ENCODE measurements at regions not wholly inside any gene's neighbourhood (a gene's known extent, or its start where the extent isn't known, plus 50 kb on each side); places are given as distances from the start of the nearest gene placed in this dataset.

DNA sequence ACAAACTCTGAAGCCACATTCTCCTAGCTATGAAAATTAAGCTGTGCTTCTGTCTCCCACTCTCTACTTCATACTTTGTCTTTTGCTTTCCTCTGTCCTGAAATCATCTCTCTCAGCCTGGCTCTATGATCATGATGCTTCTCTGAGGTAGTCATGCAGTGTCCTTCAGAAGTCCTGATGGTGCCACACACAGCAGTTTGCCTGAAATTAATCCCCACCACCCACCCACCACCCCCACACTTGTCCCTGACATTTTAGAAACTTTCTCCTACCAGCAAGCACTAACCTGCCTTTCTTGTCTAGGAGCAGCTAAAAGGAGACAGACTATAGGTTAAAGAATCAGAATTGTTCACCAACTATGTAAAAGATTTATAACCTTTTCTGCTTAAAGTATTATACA, 282.2 kb upstream of the FAM174A start:
- Mint-ChIP-seq H3K4me3 (no peak overlapping the region), H3K9me3 (no peaks in the 10 kb centered on the region), H3K27me3 (no peaks in the 10 kb centered on the region), H3K4me1 (no peaks in the 10 kb centered on the region), H3K36me3 (ENCODE audit: low read depth) (no peaks in the 10 kb centered on the region), H3K27ac (no peak overlapping the region)
- ChIA-PET POLR2A (no interaction called here), CTCF (no interaction called here)
- DNase-seq, result no peak

- H3K4me3 Mint-ChIP-seq, result no peak overlapping the region
- no peaks in the 10 kb centered on the region for H3K9me3 Mint-ChIP-seq
- CTCF ChIA-PET, result no interaction called here
- no peaks in the 10 kb centered on the region for H3K36me3 Mint-ChIP-seq (ENCODE audit: low read depth)
- no peak for DNase-seq
- H3K27me3 Mint-ChIP-seq, result no peaks in the 10 kb centered on the region
- POLR2A ChIA-PET, result no interaction called here
- H3K4me1 Mint-ChIP-seq, result no peaks in the 10 kb centered on the region
- H3K27ac Mint-ChIP-seq, result no peak overlapping the region
These were observed 283.1 kb upstream of the FAM174A start for GRCh38 chr5:100252037-100252436.

DNA sequence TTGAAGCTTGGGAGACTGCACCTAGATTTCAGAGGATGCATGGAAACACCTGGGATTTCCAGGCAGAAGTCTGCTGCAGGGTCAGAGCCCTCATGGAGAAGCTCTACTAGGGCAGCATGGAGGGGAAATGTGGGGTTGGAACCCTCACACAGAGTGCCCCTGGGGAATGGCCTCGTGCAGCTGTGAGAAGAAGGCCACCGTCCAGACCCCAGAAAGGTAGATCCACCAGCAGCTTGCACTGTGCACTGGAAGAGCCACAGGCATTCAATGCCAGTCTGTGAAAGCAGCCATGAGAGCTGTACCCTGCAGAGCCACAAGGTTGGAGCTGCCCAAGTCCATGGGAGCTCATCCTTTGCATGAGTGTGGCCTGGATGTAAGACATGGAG, 285.3 kb upstream of the FAM174A start:
- Mint-ChIP-seq H3K36me3 (ENCODE audit: low read depth) (no peaks in the 10 kb centered on the region), H3K27me3 (no peaks in the 10 kb centered on the region), H3K4me1 (no peaks in the 10 kb centered on the region), H3K4me3 (no peak overlapping the region), H3K27ac (no peak overlapping the region), H3K9me3 (no peaks in the 10 kb centered on the region)
- CTCF ChIA-PET, result no interaction called here
- POLR2A ChIA-PET, result no interaction called here
- DNase-seq, result no peak

DNA sequence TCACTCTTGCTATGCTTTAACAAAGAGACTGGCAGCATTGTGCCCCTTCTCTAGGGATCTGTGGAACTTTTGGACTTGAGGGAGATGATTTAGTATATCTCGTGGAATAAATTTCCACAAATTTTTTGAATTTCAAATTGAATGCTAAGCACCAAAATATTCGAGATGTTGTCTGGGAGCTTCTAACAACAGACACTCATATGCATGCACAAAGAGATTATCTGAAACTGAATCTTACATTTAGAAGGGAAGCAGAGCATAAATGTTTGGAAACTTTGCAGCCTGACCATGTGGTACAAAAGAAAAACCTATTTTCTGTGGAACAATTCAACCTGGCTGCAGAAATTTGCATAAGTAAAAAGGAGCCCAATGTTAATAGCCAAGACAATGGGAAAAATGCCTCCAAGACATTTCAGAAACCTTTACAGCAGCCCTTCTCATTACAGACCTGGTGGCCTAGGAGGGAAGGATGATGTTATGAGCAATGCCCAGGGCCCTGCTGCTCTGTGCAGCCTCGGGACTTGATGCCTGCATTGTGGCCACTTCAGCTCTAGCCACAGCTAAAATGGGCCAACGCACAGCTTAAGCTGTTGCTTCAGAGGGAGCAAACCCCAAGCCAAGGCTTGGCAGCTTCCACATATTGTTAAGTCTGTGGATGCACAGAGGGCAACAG, 285.8 kb upstream of the FAM174A start:
- Mint-ChIP-seq H3K4me3 (no peak overlapping the region), H3K4me1 (no peaks in the 10 kb centered on the region), H3K9me3 (no peaks in the 10 kb centered on the region), H3K36me3 (ENCODE audit: low read depth) (no peaks in the 10 kb centered on the region), H3K27ac (no peak overlapping the region), H3K27me3 (no peaks in the 10 kb centered on the region)
- no peak for DNase-seq
- POLR2A ChIA-PET, result no interaction called here
- CTCF ChIA-PET, result no interaction called here

GRCh38 chr5:100232736-100233135, 302.4 kb upstream of the FAM174A start:
- POLR2A ChIA-PET, result no interaction called here
- Mint-ChIP-seq H3K27me3 (no peaks in the 10 kb centered on the region), H3K4me1 (no peaks in the 10 kb centered on the region), H3K4me3 (no peak overlapping the region), H3K9me3 (no peaks in the 10 kb centered on the region), H3K36me3 (ENCODE audit: low read depth) (no peaks in the 10 kb centered on the region), H3K27ac (no peak overlapping the region)
- DNase-seq, result no peak
- CTCF ChIA-PET, result no interaction called here

- no peaks in the 10 kb centered on the region for H3K9me3 Mint-ChIP-seq
- no peak overlapping the region for H3K27ac Mint-ChIP-seq
- H3K27me3 Mint-ChIP-seq, result no peaks in the 10 kb centered on the region
- ChIA-PET POLR2A (no interaction called here), CTCF (no interaction called here)
- H3K36me3 Mint-ChIP-seq (ENCODE audit: low read depth), result no peaks in the 10 kb centered on the region
- H3K4me1 Mint-ChIP-seq, result no peaks in the 10 kb centered on the region
- H3K4me3 Mint-ChIP-seq, result no peak overlapping the region
- DNase-seq, result no peak
These were observed 346.4 kb upstream of the FAM174A start for GRCh38 chr5:100188778-100189177.

DNA sequence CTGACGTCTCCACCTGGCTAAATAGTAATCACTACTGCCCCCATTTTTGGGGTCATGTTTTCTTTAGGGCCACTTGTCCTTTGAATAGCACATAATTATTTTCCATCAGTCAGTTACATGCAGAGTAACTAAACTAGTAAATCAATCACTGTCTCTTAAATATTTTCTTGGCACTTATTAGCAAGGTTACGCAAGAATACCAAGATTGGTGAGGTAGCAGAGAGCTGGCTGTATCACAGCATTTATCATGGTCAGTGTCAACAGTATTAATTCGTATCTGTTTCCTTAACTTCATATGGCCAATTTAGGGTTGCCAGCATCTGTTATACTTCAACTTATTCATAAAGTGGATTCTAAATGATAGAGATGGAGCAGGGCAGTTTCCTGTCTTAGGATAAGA, 346.8 kb upstream of the FAM174A start:
- CTCF ChIA-PET, result no interaction called here
- Mint-ChIP-seq H3K27ac (no peak overlapping the region), H3K4me1 (no peaks in the 10 kb centered on the region)

GRCh38 chr5:100186181-100186580, 349.0 kb upstream of the FAM174A start:
- no peaks in the 10 kb centered on the region for H3K36me3 Mint-ChIP-seq (ENCODE audit: low read depth)
- POLR2A ChIA-PET, result no interaction called here

More for the DNA sequence above, 346.8 kb upstream of the FAM174A start:
- H3K36me3 Mint-ChIP-seq (ENCODE audit: low read depth), result no peaks in the 10 kb centered on the region
- POLR2A ChIA-PET, result interaction anchor here (0.6 kb wide), 1 partner anchor 1266 kb away, joined by 4 read pairs; no protein-coding TSS in a partner anchor
- no peak overlapping the region for H3K4me3 Mint-ChIP-seq
- H3K9me3 Mint-ChIP-seq, result no peaks in the 10 kb centered on the region
- no peak for DNase-seq
- H3K27me3 Mint-ChIP-seq, result no peaks in the 10 kb centered on the region

GRCh38 chr5:100182402-100182801, 352.8 kb upstream of the FAM174A start:
- Mint-ChIP-seq H3K27ac (no peak overlapping the region), H3K4me3 (no peak overlapping the region), H3K4me1 (no peaks in the 10 kb centered on the region), H3K27me3 (no peaks in the 10 kb centered on the region), H3K36me3 (ENCODE audit: low read depth) (no peaks in the 10 kb centered on the region), H3K9me3 (no peaks in the 10 kb centered on the region)
- ChIA-PET POLR2A (no interaction called here), CTCF (no interaction called here)
- no peak for DNase-seq

More at GRCh38 chr5:100186181-100186580, 349.0 kb upstream of the FAM174A start:
- H3K4me3 Mint-ChIP-seq, result no peak overlapping the region
- CTCF ChIA-PET, result no interaction called here
- H3K9me3 Mint-ChIP-seq, result no peaks in the 10 kb centered on the region
- no peaks in the 10 kb centered on the region for H3K4me1 Mint-ChIP-seq
- DNase-seq, result no peak
- H3K27me3 Mint-ChIP-seq, result no peaks in the 10 kb centered on the region
- H3K27ac Mint-ChIP-seq, result no peak overlapping the region

- ChIA-PET CTCF (no interaction called here), POLR2A (no interaction called here)
- no peaks in the 10 kb centered on the region for H3K4me1 Mint-ChIP-seq
- H3K27ac Mint-ChIP-seq, result no peak overlapping the region
- no peaks in the 10 kb centered on the region for H3K27me3 Mint-ChIP-seq
- no peak for DNase-seq
- no peaks in the 10 kb centered on the region for H3K36me3 Mint-ChIP-seq (ENCODE audit: low read depth)
- no peak overlapping the region for H3K4me3 Mint-ChIP-seq
- H3K9me3 Mint-ChIP-seq, result no peaks in the 10 kb centered on the region
These were observed 359.8 kb upstream of the FAM174A start for GRCh38 chr5:100175346-100175745.

DNA sequence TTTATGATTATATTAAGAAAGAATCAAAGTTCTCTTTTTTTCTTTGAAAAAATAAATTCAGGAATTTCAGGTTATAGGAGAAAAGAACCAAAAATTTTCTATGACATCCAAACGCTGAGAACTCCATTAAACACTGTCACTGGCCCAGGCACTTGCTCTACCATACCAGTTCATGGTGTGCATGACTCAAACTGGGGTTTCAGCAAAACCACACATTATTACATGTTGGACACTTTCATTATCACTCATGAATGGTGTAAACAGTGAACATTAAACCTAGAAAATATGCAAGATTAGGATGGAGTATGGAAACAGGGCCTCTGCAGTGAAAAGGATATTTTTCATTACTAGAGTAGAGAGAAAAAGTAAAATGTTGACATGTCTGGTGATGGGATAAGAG, 369.9 kb upstream of the FAM174A start:
- no peaks in the 10 kb centered on the region for H3K27me3 Mint-ChIP-seq
- no peak overlapping the region for H3K27ac Mint-ChIP-seq
- peaks cover 2% of the 10 kb centered on the region for H3K4me1 Mint-ChIP-seq
- peaks cover 6% of the 10 kb centered on the region for H3K9me3 Mint-ChIP-seq
- DNase-seq, result no peak
- ChIA-PET POLR2A (no interaction called here), CTCF (no interaction called here)
- no peak overlapping the region for H3K4me3 Mint-ChIP-seq
- no peaks in the 10 kb centered on the region for H3K36me3 Mint-ChIP-seq (ENCODE audit: low read depth)

DNA sequence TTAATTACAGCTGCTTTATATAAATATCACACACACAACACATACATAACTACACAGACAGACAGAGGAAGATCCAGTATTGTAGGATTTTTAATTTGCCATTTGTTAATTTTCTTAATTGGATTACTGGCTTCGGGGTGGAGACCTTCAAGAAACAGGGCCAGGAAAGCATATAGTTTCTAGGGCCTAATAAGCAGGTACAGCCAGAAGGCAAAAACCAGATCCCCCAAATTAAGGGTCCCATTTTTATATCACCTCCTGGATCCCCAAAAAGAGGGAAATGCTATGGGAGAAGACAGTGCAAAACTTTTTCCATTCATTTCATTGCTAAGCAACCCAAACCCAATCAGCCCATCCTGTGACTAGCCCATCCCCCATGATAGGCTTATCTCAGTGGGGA, 373.3 kb upstream of the FAM174A start:
- CTCF ChIA-PET, result no interaction called here

GRCh38 chr5:100157066-100157465, 378.1 kb upstream of the FAM174A start:
- ChIA-PET CTCF (no interaction called here), POLR2A (no interaction called here)
- no peaks in the 10 kb centered on the region for H3K9me3 Mint-ChIP-seq
- H3K4me3 Mint-ChIP-seq, result no peak overlapping the region
- H3K36me3 Mint-ChIP-seq (ENCODE audit: low read depth), result no peaks in the 10 kb centered on the region
- no peaks in the 10 kb centered on the region for H3K4me1 Mint-ChIP-seq
- no peaks in the 10 kb centered on the region for H3K27me3 Mint-ChIP-seq
- H3K27ac Mint-ChIP-seq, result no peak overlapping the region
- no peak for DNase-seq

More for the DNA sequence above, 373.3 kb upstream of the FAM174A start:
- DNase-seq, result no peak
- Mint-ChIP-seq H3K4me1 (peaks cover 2% of the 10 kb centered on the region), H3K27ac (no peak overlapping the region), H3K9me3 (peaks cover 6% of the 10 kb centered on the region), H3K36me3 (ENCODE audit: low read depth) (no peaks in the 10 kb centered on the region), H3K27me3 (no peaks in the 10 kb centered on the region), H3K4me3 (no peak overlapping the region)
- POLR2A ChIA-PET, result no interaction called here

DNA sequence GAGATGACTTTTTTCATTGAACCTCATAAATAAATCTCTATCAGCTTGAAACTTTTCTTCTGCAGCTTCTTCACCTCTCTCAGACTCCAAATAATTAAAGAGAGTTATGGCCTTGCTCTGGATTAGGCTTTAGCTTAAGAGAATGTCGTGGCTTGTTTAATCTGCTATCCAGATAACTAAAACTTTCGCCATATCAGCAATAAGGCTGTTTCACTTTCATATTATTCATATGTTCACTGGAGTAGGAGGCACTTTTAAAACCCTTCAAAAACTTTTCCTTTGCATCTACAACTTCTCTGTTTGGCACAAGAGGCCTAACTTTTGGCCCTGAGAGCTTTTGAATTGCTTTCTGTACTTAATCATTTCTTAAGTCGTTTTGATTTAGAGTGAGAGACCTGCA, 386.9 kb upstream of the FAM174A start:
- no peaks in the 10 kb centered on the region for H3K9me3 Mint-ChIP-seq
- H3K36me3 Mint-ChIP-seq (ENCODE audit: low read depth), result no peaks in the 10 kb centered on the region
- POLR2A ChIA-PET, result no interaction called here
- H3K4me1 Mint-ChIP-seq, result no peaks in the 10 kb centered on the region
- H3K4me3 Mint-ChIP-seq, result no peak overlapping the region
- DNase-seq, result no peak
- H3K27me3 Mint-ChIP-seq, result no peaks in the 10 kb centered on the region
- no peak overlapping the region for H3K27ac Mint-ChIP-seq
- CTCF ChIA-PET, result no interaction called here

- Mint-ChIP-seq H3K27ac (no peak overlapping the region), H3K27me3 (no peaks in the 10 kb centered on the region), H3K4me3 (no peak overlapping the region), H3K9me3 (no peaks in the 10 kb centered on the region), H3K4me1 (no peaks in the 10 kb centered on the region), H3K36me3 (ENCODE audit: low read depth) (no peaks in the 10 kb centered on the region)
- POLR2A ChIA-PET, result no interaction called here
- DNase-seq, result no peak
- CTCF ChIA-PET, result no interaction called here
These were observed 392.6 kb upstream of the FAM174A start for GRCh38 chr5:100142607-100143006.

Data from activated CD4-positive, alpha-beta memory T cell treated with anti-CD3 and anti-CD28 coated beads, Interleukin-2, amount 10 ng/mL, durations not matched to agents 7 days and 5 days (primary cell).